ENCODE measurements at regions not wholly inside any gene's neighbourhood (a gene's known extent, or its start where the extent isn't known, plus 50 kb on each side); places are given as distances from the start of the nearest gene placed in this dataset.
"Not testable (repeated sequence)": the region's sequence is repeated elsewhere in the genome, so short reads cannot be mapped to it uniquely, and the experiment has no call there.

DNA sequence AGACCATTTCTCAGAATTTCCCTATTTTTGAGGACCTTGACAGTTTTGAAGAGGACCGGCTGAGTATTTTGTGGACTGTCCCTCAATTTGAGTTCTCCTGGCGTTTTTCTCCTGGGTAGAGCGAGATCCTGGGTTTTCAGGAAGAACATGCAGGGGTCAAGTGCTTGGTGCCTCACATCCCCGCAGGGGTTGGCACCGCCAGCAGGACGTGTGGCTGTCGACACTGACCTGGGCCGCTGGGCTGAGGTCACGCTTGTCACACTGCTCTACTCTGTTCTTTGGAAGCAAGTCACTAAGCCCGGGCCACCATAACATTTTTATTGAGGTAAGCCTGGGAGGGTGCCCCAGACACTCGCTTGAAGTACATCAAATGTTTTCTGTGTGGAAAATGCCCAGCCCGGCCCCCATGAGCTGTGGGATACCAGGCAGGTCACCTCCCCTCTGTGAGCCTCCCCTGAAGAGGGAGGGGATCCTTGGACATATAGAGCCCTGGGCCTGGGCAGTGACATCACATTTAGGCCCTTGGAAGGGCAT lies 112.0 kb downstream of the NPIPB11 start:
- DNase-seq = not testable (repeated sequence)

DNA sequence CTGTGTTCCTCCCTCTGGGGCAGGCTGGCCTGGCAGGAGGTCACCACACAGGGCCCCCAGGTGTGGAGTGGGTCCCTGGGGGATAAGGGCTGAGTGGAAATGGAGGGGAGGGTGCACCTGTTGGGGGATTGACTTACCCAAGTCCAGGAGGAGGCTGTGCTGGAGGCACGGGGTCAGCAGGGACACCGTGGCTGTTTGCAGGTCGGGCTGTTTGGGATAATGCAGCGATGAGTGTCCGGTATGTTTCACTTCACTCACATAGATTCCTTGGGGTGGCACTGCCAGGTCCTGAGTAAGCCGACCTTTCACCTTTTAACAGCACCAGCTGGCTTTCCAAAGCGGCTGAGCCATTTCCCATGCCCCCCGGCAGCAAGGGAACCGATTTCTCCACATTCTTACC lies 113.0 kb downstream of the NPIPB11 start:
- not testable (repeated sequence) for DNase-seq

DNA sequence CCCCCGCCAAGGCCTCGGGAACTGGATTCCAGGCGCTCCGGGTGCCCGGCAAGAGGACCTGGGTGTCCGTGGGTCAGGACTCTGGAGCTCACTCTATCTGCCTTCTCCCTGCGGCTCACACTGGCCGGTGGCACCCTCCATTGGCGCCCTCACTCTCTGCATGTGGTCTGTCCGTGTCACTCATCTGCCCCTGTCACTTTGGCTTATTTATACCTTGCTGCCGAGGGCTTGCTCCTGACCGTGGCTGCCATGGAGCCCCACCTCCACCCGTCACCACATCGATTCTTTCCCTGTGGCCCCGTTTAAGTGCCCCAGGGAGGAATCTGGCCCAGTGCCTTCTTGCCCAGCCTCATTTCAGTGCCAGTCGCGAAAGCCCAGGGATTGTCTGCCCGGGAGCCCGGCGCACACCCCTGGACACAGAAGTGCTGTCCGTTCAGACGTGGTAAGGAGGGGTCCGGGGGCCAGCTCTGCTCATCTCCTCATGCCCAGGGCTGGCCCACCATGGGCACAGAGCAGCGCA lies 113.5 kb downstream of the NPIPB11 start:
- DNase-seq = not testable (repeated sequence)

DNA sequence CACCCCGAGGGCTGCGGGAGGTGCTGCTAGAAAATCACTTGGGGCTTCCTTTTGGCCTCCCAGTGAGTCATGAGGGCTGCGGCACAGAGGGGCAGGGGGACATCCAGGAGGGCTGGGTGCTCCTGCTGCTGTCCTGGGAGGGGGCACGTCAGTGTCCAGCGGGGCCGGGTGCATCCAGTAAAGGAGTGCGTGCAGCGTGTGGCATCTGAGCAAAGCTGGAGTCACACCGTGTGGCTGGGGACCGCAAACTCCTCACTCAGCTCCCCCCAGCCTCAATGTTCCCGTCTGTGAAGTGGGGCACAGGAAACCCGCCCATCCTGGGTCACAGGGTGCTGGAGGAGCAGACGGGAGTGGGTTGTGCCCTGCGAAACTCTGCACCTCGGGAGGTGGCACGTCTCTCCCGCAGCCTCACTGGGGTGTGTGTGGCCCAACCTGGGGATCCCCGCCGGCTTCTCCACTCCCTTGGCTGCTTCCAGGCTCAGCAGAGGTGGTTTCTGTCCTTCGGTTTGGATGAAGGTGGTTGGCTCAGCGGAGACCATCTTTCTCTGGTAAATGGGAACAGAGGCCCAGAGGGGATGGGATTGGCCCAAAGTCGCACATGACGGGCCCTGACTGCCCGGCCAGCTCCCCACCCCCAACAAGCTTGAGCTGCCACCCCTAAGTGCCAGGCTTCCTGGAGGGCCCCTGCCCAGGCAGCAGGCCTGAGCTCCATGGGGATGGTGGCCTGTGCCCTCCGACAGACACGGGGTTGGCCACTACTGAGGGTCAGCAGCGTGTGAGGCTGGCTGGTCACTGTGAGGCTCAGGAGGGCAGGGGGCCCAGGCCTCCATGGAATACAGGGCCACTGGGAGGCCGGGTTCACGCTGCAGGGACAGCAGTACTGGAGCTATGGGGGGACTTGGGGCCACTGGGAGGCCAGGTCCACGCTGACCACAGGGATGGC lies 114.9 kb downstream of the NPIPB11 start:
- DNase-seq = peak; percentile 25

DNA sequence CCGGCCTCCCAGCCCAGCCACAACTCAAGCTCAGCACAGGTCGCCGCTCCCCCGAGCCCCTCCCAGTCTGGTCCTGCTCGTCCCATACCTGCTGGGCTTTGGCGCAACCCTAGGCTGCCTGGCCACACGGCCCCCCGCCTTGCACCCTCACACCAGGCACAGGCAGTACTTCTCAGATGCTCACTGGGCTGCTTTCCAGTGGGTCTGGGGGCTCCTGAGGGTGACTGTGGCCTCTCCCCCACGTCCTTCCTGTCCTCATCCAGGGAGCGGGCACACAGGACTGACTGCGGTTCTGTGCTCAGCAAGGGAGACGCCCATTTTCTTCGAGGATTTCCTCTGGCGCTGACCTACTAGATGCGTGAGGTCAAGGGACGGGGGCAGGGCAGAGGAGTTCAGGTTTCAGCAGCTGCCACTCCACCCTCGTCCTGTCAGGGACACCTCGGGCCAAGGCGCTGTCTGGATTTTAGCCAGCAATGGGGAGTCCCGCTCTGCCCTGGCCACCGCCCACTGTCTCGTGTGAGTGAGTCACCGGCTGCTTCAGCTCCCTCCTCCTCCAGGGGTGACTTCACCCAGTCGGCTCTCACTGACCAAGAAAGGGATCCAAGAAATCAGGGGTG lies 115.8 kb downstream of the NPIPB11 start:
- DNase-seq = peak; percentile 61

DNA sequence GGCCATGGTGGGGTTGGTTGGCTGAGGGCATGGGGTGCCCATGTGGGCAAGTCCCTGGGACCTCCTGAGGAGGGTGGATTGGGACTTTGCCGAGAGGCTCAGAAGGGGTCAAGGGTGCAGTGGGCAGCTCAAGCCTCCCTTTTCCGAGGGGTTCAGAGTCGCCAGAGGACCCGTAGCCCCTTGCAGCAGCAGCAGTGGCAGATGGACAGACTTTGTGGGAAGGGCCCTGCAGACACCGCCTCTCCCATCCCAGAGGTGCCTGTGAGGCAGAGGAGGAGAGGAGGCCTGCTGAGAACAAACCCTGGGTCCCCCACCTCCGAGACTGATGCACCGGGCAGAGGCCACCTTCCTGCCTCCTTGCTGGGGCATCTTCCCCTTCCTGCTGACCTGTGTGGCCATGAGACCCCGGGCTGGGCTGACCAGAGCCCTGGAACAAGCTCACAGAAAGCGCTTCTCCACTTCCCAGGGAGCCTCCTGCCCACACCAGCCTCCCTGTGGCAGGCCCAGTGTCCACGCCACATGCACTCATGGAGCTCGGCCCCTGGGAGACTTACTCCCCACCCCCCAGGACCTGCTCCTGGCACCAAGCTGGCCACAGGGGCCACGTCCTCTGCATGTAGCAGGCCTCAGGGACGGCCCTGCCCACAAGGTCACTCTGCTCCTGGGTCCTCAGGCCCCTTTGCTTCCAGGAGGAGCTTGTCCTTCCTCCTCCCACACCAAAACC lies 116.8 kb downstream of the NPIPB11 start:
- not testable (repeated sequence) for DNase-seq

DNA sequence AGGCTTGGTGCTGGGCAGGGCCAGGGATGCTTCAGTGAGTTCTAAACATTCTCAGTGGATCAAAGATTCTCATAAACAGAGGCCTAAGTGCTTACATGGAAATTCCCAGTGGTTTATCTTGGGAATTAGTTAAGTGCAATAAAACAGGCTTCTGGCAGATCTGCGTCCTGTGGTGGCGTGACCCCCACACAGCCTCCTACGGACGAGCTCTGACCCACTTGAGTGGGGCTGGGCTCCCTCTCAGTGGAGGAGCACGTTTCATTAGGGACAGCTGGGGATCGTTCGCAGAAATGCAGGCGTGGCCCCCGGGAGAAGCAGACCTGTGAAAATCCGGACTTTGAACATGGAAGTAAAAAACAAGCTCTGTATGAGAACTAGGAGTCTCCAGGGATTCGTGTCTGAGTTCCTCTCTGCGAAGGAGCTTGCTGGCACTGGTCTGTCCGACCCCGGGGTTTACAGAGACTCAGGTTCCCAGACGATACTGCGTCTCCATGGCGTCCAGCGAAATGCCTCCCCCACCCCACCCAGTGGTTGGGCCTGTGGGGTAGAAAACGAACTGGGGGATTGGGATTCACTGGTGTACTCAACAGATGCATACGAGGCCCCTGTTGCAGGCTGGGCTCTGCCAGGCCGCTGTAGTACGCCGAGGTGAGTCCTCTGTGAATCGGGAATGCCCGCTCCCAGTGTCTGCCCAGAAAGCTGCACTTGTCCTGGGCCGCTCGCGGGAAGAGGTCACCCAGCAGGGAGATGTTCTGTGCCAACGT lies 117.6 kb downstream of the NPIPB11 start:
- DNase-seq = not testable (repeated sequence)

DNA sequence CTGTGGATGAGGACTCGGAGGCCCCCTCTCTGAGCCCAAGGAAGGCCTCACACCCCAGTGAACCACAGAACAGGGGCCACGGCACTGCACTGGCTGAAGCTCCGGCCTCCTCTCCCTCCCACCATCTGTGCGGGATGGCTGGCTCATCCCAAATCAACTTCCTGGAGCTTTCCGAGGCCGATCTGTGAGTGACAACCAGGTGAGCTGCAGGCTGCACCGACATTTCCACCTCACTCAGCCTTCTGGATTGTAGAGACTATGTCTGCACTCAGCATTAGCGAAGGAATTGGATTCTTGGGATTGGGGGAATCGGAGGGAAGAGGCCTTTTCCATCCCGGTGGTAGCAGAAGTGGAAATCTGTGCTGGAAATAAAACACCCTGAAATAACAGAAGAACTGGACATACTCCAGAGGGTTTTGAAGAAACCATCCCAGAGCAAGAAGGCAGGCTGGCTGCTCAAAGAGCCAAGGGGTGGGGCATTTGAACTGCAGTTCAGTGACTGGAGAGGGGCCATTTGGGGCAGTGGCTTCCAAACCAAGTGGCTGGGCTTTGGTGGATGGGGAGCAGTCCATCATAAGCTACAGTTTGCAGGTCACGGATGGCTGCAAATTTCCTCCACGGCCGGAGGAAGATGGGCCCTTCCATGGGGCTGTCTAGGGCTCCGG lies 118.5 kb downstream of the NPIPB11 start:
- not testable (repeated sequence) for DNase-seq

DNA sequence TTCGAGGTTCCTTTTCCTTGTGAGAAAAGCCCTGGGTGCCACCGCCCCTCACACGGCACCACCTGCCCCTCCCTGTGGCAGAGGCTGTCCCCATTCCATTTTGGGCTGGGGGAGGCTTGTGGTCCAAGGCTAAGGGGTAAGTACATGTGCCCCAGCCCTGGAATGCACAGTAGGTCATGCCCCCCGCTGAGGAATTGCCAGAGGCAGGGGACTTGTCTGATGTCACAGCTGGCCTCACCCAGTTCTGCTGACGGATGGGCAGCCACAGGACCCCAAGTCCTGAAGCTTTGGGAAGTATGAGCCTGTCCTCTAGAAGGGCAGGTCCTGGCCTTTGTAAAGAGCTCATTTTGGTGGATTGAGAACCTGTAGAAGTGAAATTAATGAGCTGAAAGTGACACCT lies 119.3 kb downstream of the NPIPB11 start:
- not testable (repeated sequence) for DNase-seq

DNA sequence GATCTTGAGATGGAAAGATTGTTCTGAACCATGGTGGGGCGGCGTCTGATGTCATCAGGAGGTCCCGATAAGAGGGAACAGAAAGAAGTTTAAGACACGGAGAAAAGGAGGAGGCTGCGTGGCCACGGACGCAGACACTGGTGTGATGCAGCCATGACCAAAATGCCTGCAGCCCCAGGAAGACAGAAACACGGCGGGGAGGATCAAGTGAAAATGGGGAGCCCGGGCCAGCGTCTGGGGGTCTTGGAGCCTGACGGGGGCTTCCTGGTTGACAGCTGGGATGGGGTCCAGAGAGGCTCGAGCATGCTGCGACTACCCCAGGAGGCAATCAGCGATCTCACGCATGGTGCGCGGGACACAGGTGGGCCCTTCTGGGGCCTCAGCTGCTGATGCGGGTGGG lies 119.7 kb downstream of the NPIPB11 start:
- DNase-seq = not testable (repeated sequence)

DNA sequence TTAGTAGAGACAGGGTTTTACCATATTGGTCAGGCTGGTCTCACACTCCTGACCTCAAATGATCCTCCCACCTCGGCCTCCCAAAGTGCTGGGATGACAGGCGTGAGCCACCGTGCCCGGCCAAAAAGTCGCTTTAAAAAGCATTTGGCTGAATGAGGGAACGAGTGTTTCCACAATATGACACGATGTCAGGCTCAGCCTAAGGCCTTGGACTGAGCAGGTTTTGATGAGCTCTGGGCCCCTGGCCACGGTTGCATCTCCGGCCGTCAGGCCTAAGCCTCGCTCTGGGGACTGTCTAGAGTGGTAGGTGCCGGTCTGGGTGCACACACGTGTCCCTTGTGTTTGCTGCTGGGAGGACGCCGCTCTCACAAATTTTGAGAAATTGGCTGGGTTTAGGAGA lies 120.3 kb downstream of the NPIPB11 start:
- DNase-seq = not testable (repeated sequence)

DNA sequence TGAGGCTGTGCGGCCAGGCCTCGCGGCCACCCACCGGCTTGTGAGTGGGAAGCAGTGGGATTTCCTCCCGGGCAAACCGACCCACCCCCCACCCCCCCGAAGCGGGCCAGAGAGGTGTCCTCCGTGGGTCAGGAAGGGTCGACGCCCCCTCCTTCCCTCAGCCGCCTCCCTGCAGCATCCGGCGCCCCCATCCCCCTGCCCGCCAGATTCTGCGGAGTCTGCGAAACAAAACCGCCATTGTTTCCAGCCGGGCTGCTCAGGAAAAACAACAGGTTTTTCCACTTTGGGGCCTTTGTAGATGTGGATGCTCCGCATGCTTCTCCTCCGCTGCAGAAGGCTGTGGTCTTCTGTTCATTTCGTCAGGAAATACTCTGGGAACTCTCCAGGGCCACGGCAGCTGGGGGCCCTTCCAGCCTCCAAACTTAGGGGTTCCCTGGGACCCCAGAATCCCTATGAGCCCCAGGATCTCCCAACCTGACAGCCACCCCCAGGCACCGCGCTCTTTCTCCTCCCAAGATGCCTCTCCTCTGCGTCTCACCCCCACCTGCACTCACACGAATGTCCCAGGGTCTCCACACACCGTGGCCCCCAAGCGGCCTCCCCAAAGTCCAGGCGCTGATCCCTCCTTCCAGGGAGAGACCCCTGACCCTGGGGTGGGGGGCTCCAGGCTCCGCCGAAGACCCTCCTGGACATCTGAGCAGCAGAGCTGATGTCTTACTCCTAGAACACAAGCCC lies 121.2 kb downstream of the NPIPB11 start:
- DNase-seq = not testable (repeated sequence)

DNA sequence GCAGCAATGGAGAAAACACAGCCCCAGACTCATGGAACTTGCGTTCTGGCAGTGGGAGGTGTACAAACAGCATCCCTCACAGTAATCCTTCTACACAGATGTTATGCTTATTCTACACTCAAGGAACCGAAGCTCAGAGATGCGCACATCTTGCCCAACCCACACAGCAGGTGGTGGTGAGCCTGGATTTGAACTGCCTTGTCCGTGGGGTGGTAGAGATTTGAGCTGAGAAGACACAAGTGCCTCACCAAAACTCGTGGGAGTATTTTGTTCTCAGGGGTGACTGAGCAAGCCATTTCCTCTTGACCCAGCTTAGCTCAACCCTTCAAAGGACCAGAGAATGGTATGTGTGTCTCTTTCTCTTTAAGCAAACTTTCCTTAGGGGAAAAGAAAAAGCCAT lies 121.8 kb downstream of the NPIPB11 start:
- not testable (repeated sequence) for DNase-seq

DNA sequence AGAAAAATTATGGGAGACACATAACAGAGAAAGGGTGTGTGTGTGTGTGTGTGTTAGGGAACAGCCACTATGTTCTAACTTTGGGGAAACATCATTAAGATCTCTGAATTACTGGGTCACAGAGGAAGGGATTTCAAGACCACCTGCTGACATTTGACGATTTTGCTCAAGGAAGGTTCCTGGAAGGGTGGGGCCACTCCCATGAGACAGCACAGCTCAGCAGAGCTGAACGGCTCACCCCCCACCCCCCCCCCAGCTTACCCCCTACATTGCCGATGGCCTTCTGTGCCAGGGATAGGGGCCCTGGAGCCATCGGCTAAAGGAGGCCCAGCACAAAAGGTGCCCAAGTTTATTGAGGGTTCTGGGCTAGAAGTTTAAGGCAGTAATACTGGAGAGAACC lies 122.4 kb downstream of the NPIPB11 start:
- not testable (repeated sequence) for DNase-seq

DNA sequence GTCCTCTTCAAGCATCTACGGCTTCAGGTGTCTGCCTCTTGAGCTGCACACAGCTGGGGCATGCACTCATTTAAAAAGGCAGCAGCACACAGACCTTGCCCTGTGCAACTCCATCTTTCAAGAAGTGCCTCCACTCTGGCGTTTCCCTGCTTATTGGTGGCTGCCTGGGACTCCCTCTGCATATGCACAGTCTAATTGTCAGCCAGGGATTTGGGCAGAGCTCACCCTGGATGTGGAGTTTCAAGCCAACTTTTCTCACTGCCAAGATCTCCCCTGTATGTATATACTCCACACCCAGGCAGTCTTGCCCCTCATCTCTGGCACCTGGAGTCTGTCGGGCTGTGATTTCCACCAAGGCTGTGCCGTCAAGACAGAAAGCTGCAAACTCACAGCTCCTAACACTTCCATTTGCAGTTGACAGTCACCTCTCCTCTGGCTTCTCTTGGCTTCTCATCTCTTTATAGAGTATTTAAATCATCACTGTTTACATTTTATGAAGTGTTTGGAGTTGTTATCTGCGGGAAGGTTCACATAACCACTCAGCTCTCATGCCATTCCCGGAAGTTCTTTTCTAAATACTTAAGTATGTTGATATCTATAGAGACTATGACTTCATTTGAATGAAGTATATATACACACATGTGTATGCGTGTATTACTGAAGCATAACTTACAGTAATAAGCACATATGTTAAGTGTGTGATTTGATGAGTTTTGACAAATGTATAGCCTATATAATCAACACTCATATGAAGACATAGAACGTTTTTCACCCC lies 128.2 kb downstream of the NPIPB11 start:
- DNase-seq = not testable (repeated sequence)

DNA sequence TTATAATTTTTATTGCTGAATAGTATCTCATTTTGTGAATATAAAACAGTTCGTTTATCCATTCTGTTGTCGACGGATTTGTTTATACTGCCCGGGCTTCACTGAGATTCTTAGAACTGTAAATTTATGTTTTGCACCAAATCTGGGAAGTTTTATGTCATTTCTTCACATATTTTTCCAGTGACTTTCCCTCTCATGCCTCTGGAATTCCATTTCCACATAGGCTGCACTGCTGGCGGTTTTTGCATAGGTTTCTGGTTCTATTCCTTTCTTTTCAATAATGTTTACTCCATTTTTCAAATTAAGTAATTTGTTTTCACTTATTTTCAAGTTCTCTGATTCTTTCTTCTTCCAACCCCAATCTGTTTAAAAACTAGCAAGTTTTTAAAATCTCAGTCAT lies 130.1 kb downstream of the NPIPB11 start:
- DNase-seq = not testable (repeated sequence)

DNA sequence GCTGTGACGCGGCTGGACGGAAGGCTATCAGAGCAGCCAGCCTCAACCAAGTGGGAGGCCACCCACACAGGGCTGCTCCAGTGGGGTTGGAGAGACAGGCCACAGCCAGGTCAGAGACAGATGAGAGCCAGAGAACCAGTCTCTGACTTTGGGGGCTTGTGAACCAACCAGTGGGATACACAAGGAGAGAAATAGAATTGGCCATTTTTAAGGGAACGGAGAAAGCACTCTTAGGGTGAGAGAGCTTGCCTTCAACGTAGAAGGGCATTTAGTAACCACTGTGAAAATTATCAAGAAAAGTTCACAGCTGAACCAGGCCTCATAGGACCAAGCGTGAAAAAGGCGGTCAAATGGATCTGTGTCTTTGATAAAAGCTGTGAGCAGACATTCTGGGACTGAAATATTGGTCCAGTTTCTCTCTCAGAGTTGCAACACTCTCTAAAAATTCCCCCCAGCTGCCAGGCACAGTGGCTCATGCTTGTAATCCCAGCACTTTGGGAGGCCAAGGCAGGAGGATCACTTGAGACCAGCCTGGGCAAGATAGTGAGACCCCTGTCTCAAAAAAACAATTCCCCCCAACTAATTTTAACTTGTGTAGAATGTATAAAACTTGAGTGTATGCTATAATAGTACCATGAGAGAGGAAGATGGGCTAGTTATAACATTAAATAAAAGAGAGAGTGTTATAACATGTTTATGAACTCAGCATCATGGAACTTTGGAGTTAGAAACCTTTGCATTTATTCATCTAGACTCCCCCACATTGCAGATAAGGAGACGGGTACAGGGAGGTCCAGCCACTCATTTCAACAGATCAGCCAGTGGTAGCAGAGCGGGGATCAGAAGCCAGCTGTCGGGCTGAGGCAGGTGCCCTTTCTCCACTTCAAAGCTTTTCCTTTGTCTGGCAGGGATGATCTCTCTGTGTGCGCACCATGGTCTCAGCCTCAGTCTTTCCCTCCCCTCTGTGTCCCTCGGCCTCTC lies 132.2 kb downstream of the NPIPB11 start:
- DNase-seq = not testable (repeated sequence)

DNA sequence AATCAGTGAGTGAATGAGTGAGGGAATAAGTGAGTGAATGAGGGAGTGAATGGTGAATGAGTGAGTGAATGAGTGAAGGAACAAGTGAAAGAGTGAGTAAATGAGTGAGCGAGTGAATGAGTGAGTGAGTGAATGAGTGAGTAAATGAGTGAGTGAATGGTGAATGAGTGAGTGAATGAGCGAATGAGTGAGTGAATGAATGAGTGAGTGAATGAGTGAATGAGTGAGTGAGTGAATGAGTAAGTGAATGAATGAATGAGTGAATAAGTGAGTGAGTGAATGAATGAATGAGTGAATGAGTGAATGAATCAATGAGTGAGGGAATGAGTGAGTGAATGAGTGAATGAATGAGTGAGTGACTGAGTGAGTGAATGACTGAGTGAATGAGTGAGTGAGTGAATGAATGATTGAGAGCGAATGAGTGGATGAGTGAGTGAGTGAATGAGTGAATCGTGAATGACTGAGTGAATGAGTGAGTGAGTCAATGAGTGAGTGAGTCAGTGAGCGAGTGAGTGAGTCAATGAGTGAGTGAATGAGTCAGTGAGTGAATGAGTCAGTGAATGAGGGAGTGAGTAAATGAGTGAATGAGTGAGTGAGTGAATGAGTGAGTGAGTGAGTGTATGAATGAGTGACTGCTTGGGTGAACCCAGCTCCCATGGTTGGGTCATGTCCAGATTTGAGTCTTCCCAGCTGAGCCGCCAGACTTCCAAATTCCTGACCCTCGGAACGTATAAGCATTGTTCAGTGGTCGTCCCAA lies 133.0 kb downstream of the NPIPB11 start:
- not testable (repeated sequence) for DNase-seq

All from activated CD8-positive, alpha-beta memory T cell treated with anti-CD3 and anti-CD28 coated beads, Interleukin-2, amount 50 U/mL, for 4 hours (primary cell).